ENCODE measurements at regions not wholly inside any gene's neighbourhood (a gene's known extent, or its start where the extent isn't known, plus 50 kb on each side); places are given as distances from the start of the nearest gene placed in this dataset.

DNA sequence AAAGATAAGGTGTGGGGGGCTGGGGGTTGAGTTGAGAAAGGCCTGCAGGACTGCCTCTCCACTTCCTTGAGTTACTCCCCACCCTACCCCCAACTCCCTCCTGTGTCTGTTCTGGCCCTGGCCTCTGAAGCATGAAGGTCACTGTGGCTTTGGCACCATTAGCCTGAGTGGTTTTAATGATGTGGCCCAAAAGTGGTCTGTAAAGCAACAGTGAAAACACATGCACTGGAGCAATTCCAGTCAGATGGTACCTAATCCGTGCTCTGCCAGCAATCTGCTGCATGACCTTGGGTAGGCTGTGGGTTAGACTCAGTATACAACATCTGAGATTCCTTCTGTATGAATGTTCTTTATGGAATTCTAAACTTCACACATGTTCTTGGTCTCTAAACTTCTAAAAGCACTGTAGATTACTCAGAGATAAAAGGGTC lies 86.5 kb upstream of the ATP1A1 start:
- no peak overlapping the region for H3K9ac ChIP-seq (ENCODE audit: insufficient read depth, low read depth, low read length)
- in situ Hi-C loops (cut with HindIII; ENCODE audit: extremely low pct_ligation_motif_present, low pct_unique_long_range_greater_than_20kb) = no loop called here
- H3K27me3 ChIP-seq (ENCODE audit: control insufficient read depth in 1 of 2, insufficient read depth in 2 of 2, low read length in 2 of 2) = peaks cover 0 to 32% of the 10 kb centered on the region in 2 experiments; a peak in 4 of 5 replicates
- H3K36me3 ChIP-seq (replicated peaks in 1 of 2; ENCODE audit: control insufficient read depth in 1 of 2, insufficient read depth in 2 of 2, low read length in 2 of 2) = no peaks in the 10 kb centered on the region
- 18% methylated on average over 1 of the region's 1 CpG for WGBS (ENCODE audit: low lambda C conversion rate)
- H3K79me2 ChIP-seq (ENCODE audit: insufficient read depth, low read length) = no peaks in the 10 kb centered on the region
- FAIRE-seq = no peak
- peak; percentile 24 for DNase-seq (ENCODE audit: low spot score)
- H3K4me3 ChIP-seq (replicated peaks in 1 of 3; ENCODE audit: insufficient read depth in 1 of 3, low read depth in 2 of 3, low read length in 3 of 3) = no peak overlapping the region
- intact Hi-C loops (cut with micrococcal nuclease; ENCODE audit: unreplicated experiment) = no loop called here
- H3K4me2 ChIP-seq (ENCODE audit: low read depth, low read length) = no peak overlapping the region
- POLR2A ChIA-PET = no interaction called here
- H3K27ac ChIP-seq (ENCODE audit: extremely low read length, insufficient read depth, low read length) = no peak overlapping the region
- ATAC-seq = no peak
- peaks cover 54% of the 10 kb centered on the region for H3K4me1 ChIP-seq (ENCODE audit: insufficient read depth, low read length)
- H4K20me1 ChIP-seq (ENCODE audit: insufficient read depth, low read length) = no peaks in the 10 kb centered on the region
- no peak overlapping the region for H2AFZ ChIP-seq (ENCODE audit: low read length)
- CTCF ChIA-PET (ENCODE audit: low intra/inter-chr PET ratio, low total read pairs) = no interaction called here
- TF ChIP-seq, protein P1, sequence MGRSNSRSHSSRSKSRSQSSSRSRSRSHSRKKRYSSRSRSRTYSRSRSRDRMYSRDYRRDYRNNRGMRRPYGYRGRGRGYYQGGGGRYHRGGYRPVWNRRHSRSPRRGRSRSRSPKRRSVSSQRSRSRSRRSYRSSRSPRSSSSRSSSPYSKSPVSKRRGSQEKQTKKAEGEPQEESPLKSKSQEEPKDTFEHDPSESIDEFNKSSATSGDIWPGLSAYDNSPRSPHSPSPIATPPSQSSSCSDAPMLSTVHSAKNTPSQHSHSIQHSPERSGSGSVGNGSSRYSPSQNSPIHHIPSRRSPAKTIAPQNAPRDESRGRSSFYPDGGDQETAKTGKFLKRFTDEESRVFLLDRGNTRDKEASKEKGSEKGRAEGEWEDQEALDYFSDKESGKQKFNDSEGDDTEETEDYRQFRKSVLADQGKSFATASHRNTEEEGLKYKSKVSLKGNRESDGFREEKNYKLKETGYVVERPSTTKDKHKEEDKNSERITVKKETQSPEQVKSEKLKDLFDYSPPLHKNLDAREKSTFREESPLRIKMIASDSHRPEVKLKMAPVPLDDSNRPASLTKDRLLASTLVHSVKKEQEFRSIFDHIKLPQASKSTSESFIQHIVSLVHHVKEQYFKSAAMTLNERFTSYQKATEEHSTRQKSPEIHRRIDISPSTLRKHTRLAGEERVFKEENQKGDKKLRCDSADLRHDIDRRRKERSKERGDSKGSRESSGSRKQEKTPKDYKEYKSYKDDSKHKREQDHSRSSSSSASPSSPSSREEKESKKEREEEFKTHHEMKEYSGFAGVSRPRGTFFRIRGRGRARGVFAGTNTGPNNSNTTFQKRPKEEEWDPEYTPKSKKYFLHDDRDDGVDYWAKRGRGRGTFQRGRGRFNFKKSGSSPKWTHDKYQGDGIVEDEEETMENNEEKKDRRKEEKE (IDR thresholded peaks at IDR 0.05) = no peak
- 0 out of 2 replicates have a peak, but pooled peaks have one; percentile 26 for TF ChIP-seq FOSL2 (CRISPR knock-in tag; IDR thresholded peaks at IDR 0.05)
- no TSS peak for BruUV-seq (replicated peaks)
- H3K9me3 ChIP-seq (ENCODE audit: low read length) = no peaks in the 10 kb centered on the region

DNA sequence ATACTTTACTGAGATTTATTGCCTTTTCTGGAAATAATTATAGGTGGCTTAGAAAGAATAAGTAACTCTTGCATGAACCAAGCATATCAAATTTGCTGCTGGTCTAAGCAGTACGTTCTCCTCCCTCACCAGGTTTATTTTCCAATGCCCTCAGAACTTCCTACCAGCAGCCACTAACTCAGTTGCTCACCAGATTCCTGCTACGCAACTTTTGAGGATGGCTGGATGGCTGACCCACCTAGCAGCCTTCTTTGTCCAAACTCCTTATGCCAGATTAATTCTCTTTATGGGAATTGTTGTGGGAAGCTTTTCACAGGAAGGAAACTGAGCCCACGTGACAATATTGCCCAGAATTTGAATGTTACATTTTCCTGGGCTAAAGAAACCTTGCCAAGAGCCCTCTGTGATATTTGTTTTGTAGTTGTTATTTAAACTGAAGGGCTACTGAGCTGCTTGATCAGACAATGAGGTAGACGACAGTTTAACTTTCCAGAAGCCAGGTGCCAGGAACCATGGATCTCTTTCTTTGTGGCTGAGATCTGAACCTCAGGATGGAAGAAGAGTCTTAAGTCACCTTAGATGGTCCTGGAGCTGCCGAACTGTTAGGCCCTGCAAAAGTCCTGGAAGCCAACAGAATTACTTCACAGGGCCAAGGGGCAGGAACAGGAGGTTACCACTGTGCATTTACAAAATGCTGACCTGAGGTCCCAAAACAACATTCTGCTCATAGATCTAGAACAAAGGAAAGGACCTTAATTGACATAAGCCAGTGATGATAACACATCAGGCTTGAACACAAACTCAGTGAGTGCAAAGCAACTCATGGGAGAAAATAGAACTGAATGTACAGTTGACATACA lies 85.5 kb upstream of the ATP1A1 start:
- Histone ChIP-seq H3K4me2 (ENCODE audit: low read depth, low read length) (no peak overlapping the region), H3K27ac (ENCODE audit: extremely low read length, insufficient read depth, low read length) (no peak overlapping the region), H2AFZ (ENCODE audit: low read length) (no peak overlapping the region), H3K79me2 (ENCODE audit: insufficient read depth, low read length) (no peaks in the 10 kb centered on the region), H3K36me3 (replicated peaks in 1 of 2; ENCODE audit: control insufficient read depth in 1 of 2, insufficient read depth in 2 of 2, low read length in 2 of 2) (no peaks in the 10 kb centered on the region), H4K20me1 (ENCODE audit: insufficient read depth, low read length) (no peaks in the 10 kb centered on the region), H3K9me3 (ENCODE audit: low read length) (no peaks in the 10 kb centered on the region), H3K9ac (ENCODE audit: insufficient read depth, low read depth, low read length) (no peak overlapping the region), H3K4me1 (ENCODE audit: insufficient read depth, low read length) (peaks cover 64% of the 10 kb centered on the region), H3K4me3 (replicated peaks in 1 of 3; ENCODE audit: insufficient read depth in 1 of 3, low read depth in 2 of 3, low read length in 3 of 3) (no peak overlapping the region), H3K27me3 (ENCODE audit: control insufficient read depth in 1 of 2, insufficient read depth in 2 of 2, low read length in 2 of 2) (peaks cover 0 to 40% of the 10 kb centered on the region in 2 experiments; a peak in 4 of 5 replicates)
- ChIA-PET CTCF (ENCODE audit: low intra/inter-chr PET ratio, low total read pairs) (no interaction called here), POLR2A (no interaction called here)
- no peak for FAIRE-seq
- in situ Hi-C loops (cut with HindIII; ENCODE audit: extremely low pct_ligation_motif_present, low pct_unique_long_range_greater_than_20kb) (no loop called here), intact Hi-C loops (cut with micrococcal nuclease; ENCODE audit: unreplicated experiment) (no loop called here)
- BruUV-seq (replicated peaks) = no TSS peak
- TF ChIP-seq HIVEP1 (CRISPR knock-in tag; IDR thresholded peaks at IDR 0.05) (no peak), RFX3 (CRISPR knock-in tag; IDR thresholded peaks at IDR 0.05) (no peak), IKZF4 (CRISPR knock-in tag; IDR thresholded peaks at IDR 0.05; ENCODE audit: borderline replicate concordance, low read depth, not compliant biosample characterization) (no peak), MED13 (CRISPR knock-in tag; IDR thresholded peaks at IDR 0.05) (no peak), POLR2A (IDR thresholded peaks at IDR 0.05; ENCODE audit: insufficient read depth in 1 of 2, low read depth in 2 of 2, low read length in 2 of 2) (no peak)
- TF ChIP-seq, protein P2, sequence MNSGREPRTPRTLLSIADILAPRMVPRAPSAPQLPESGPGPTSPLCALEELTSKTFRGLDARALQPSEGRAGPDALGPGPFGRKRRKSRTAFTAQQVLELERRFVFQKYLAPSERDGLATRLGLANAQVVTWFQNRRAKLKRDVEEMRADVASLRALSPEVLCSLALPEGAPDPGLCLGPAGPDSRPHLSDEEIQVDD (CRISPR knock-in tag; IDR thresholded peaks at IDR 0.05; ENCODE audit: borderline replicate concordance) = no peak
- ATAC-seq = no peak
- WGBS (ENCODE audit: low lambda C conversion rate) = 35% methylated on average over 5 of the region's 5 CpGs
- no peak for DNase-seq (ENCODE audit: low spot score)
